ENCODE measurements at regions not wholly inside any gene's neighbourhood (a gene's known extent, or its start where the extent isn't known, plus 50 kb on each side); places are given as distances from the start of the nearest gene placed in this dataset.
"Not testable (repeated sequence)": the region's sequence is repeated elsewhere in the genome, so short reads cannot be mapped to it uniquely, and the experiment has no call there.

GRCh38 chr22:34326901-34327300, 406.6 kb upstream of the LARGE1 start:
- no peak for DNase-seq

GRCh38 chr22:34330432-34330831, 410.2 kb upstream of the LARGE1 start:
- DNase-seq = no peak

- DNase-seq = no peak
Observed at GRCh38 chr22:34333285-34333684, 413.0 kb upstream of the LARGE1 start.

- DNase-seq = no peak
Observed at GRCh38 chr22:34334893-34335292, 414.6 kb upstream of the LARGE1 start.

- no peak for DNase-seq
Observed at GRCh38 chr22:34344702-34345101, 424.4 kb upstream of the LARGE1 start.

GRCh38 chr22:34354071-34354817, 434.0 kb upstream of the LARGE1 start:
- DNase-seq = no peak

GRCh38 chr22:34356481-34356880, 436.2 kb upstream of the LARGE1 start:
- no peak for DNase-seq

GRCh38 chr22:34370711-34371110, 450.4 kb upstream of the LARGE1 start:
- DNase-seq = no peak

GRCh38 chr22:34379825-34380224, 459.5 kb upstream of the LARGE1 start:
- no peak for DNase-seq

GRCh38 chr22:34380532-34380931, 460.3 kb upstream of the LARGE1 start:
- DNase-seq = no peak

GRCh38 chr22:34390400-34390799, 470.1 kb upstream of the LARGE1 start:
- DNase-seq = no peak

GRCh38 chr22:34395370-34395769, 475.1 kb upstream of the LARGE1 start:
- no peak for DNase-seq

GRCh38 chr22:34403667-34404066, 483.4 kb upstream of the LARGE1 start:
- DNase-seq = no peak

- DNase-seq = no peak
Observed at GRCh38 chr22:34410111-34410510, 489.8 kb upstream of the LARGE1 start.

GRCh38 chr22:34414467-34415440, 494.5 kb upstream of the LARGE1 start:
- DNase-seq = peak; percentile 2

- DNase-seq = no peak
Observed at GRCh38 chr22:34416022-34416860, 496.0 kb upstream of the LARGE1 start.

- DNase-seq = not testable (repeated sequence)
Observed at GRCh38 chr22:34422948-34423347, 502.7 kb upstream of the LARGE1 start.

- no peak for DNase-seq
Observed at GRCh38 chr22:34427436-34427835, 507.2 kb upstream of the LARGE1 start.

GRCh38 chr22:34427841-34428240, 507.6 kb upstream of the LARGE1 start:
- no peak for DNase-seq

GRCh38 chr22:34429314-34429713, 509.0 kb upstream of the LARGE1 start:
- DNase-seq = no peak

- DNase-seq = no peak
Observed at GRCh38 chr22:34430386-34430785, 510.1 kb upstream of the LARGE1 start.

- no peak for DNase-seq
Observed at GRCh38 chr22:34434371-34434770, 514.1 kb upstream of the LARGE1 start.

GRCh38 chr22:34437140-34437539, 516.9 kb upstream of the LARGE1 start:
- DNase-seq = no peak

Data from NCI-H2107 (cell line).